D341Med (cell line): ENCODE measurements at regions not wholly inside any gene's neighbourhood (a gene's known extent, or its start where the extent isn't known, plus 50 kb on each side); places are given as distances from the start of the nearest gene placed in this dataset.
"Not testable (repeated sequence)": the region's sequence is repeated elsewhere in the genome, so short reads cannot be mapped to it uniquely, and the experiment has no call there.

Experiments used
- DNase-seq: peaks from one replicate; pipeline ENCODE4 v3.0.0; 2012; ENCODE audit warnings: low spot score

- DNase-seq = not testable (repeated sequence)
These were observed 102.8 kb upstream of the KCNMA1 start for GRCh38 chr10:77740396-77740795.

- no peak for DNase-seq
These were observed 101.0 kb upstream of the KCNMA1 start for GRCh38 chr10:77738496-77739158.

- no peak for DNase-seq
These were observed 100.0 kb upstream of the KCNMA1 start for GRCh38 chr10:77737608-77738007.

- not testable (repeated sequence) for DNase-seq
These were observed 97.5 kb upstream of the KCNMA1 start for GRCh38 chr10:77735136-77735535.

GRCh38 chr10:77732213-77733003 is 94.8 kb upstream of the KCNMA1 start:
- no peak for DNase-seq

- no peak for DNase-seq
These were observed 89.9 kb upstream of the KCNMA1 start for GRCh38 chr10:77727481-77727880.

- DNase-seq = no peak
These were observed 89.1 kb upstream of the KCNMA1 start for GRCh38 chr10:77726732-77727131.

- DNase-seq = no peak
These were observed 88.7 kb upstream of the KCNMA1 start for GRCh38 chr10:77726301-77726700.

GRCh38 chr10:77724820-77725219 is 87.2 kb upstream of the KCNMA1 start:
- no peak for DNase-seq

- DNase-seq = no peak
These were observed 85.8 kb upstream of the KCNMA1 start for GRCh38 chr10:77723376-77723775.

GRCh38 chr10:77722956-77723355 is 85.3 kb upstream of the KCNMA1 start:
- not testable (repeated sequence) for DNase-seq

- no peak for DNase-seq
These were observed 84.2 kb upstream of the KCNMA1 start for GRCh38 chr10:77721815-77722214.

- no peak for DNase-seq
These were observed 81.3 kb upstream of the KCNMA1 start for GRCh38 chr10:77718957-77719356.

GRCh38 chr10:77718312-77718711 is 80.7 kb upstream of the KCNMA1 start:
- DNase-seq = not testable (repeated sequence)

- DNase-seq = no peak
These were observed 79.7 kb upstream of the KCNMA1 start for GRCh38 chr10:77717336-77717735.

GRCh38 chr10:77716458-77717317 is 79.1 kb upstream of the KCNMA1 start:
- no peak for DNase-seq

GRCh38 chr10:77715536-77715935 is 77.9 kb upstream of the KCNMA1 start:
- DNase-seq = no peak

- DNase-seq = no peak
These were observed 77.5 kb upstream of the KCNMA1 start for GRCh38 chr10:77715088-77715487.

GRCh38 chr10:77713521-77714280 is 76.1 kb upstream of the KCNMA1 start:
- no peak for DNase-seq

GRCh38 chr10:77712207-77712606 is 74.6 kb upstream of the KCNMA1 start:
- no peak for DNase-seq

- DNase-seq = no peak
These were observed 74.1 kb upstream of the KCNMA1 start for GRCh38 chr10:77711683-77712049.
